ENCODE measurements at regions not wholly inside any gene's neighbourhood (a gene's known extent, or its start where the extent isn't known, plus 50 kb on each side); places are given as distances from the start of the nearest gene placed in this dataset.

GRCh38 chr19:30096596-30097370 lies 154.7 kb downstream of the URI1 start:
- no peak for TF ChIP-seq PBX3 (CRISPR knock-in tag; IDR thresholded peaks at IDR 0.05)
- TF ChIP-seq ZNF133 (tag by site-specific recombination; IDR thresholded peaks at IDR 0.05), result no peak
- no peak for TF ChIP-seq CTCF (tag by site-specific recombination; IDR thresholded peaks at IDR 0.05)
- no peak for TF ChIP-seq ZNF623 (tag by site-specific recombination; IDR thresholded peaks at IDR 0.05)
- TF ChIP-seq ZNF449 (tag by site-specific recombination; IDR thresholded peaks at IDR 0.05), result no peak
- no peak for TF ChIP-seq ZNF266 (tag by site-specific recombination; IDR thresholded peaks at IDR 0.05; ENCODE audit: low read depth)
- TF ChIP-seq REST (tag by site-specific recombination; IDR thresholded peaks at IDR 0.05), result no peak
- no peak for TF ChIP-seq ZNF138 (tag by site-specific recombination; IDR thresholded peaks at IDR 0.05; ENCODE audit: borderline replicate concordance)
- TF ChIP-seq ZNF555 (tag by site-specific recombination; conservative IDR thresholded peaks at IDR 0.05), result no peak
- no peak for TF ChIP-seq ZNF24 (tag by site-specific recombination; IDR thresholded peaks at IDR 0.05)
- 0 out of 2 replicates have a peak, but pooled peaks have one; percentile 28 for TF ChIP-seq PRDM4 (tag by site-specific recombination; IDR thresholded peaks at IDR 0.05)
- no peak for TF ChIP-seq ZNF350 (tag by site-specific recombination; IDR thresholded peaks at IDR 0.05)
- no peak for TF ChIP-seq ZBTB7A (tag by site-specific recombination; IDR thresholded peaks at IDR 0.05; ENCODE audit: low read depth)
- no peak for TF ChIP-seq GLIS2 (tag by site-specific recombination; IDR thresholded peaks at IDR 0.05)
